ENCODE measurements at regions not wholly inside any gene's neighbourhood (a gene's known extent, or its start where the extent isn't known, plus 50 kb on each side); places are given as distances from the start of the nearest gene placed in this dataset.

- Histone ChIP-seq H4K5ac (ENCODE audit: low read depth, low read length) (0 out of 2 replicates have a peak overlapping the region, but pooled peaks have one; percentile 3), H3K4me1 (ENCODE audit: control insufficient read depth, insufficient read depth, low read length) (peaks cover 29% of the 10 kb centered on the region), H3K23ac (ENCODE audit: low read depth, low read length) (no peak overlapping the region), H2BK120ac (ENCODE audit: low read depth, low read length) (peak overlapping the region; percentile 74), H3K27me3 (ENCODE audit: control insufficient read depth, insufficient read depth, low read length) (no peaks in the 10 kb centered on the region), H3K4ac (ENCODE audit: low read depth, low read length) (peak overlapping the region; percentile 65; the same call in 1 of the 2 replicates), H2AK5ac (ENCODE audit: low read depth, low read length) (peak overlapping the region; percentile 78), H3K79me1 (ENCODE audit: low read depth in 1 of 2, low read length in 2 of 2) (peaks cover 0 to 10% of the 10 kb centered on the region in 2 experiments; a peak in 1 of 4 replicates), H3K14ac (replicated peaks; ENCODE audit: low read depth, low read length) (peak overlapping the region; percentile 38), H3K9me3 (ENCODE audit: control insufficient read depth, insufficient read depth, low read length) (no peaks in the 10 kb centered on the region), H4K91ac (ENCODE audit: insufficient read depth, low read depth, low read length) (peak overlapping the region; percentile 68), H2AFZ (replicated peaks; ENCODE audit: low read length, poor library complexity) (no peak overlapping the region), H4K20me1 (ENCODE audit: insufficient read depth, low read length) (no peaks in the 10 kb centered on the region), H2BK15ac (ENCODE audit: low read depth, low read length) (peak overlapping the region; percentile 77; the same call in 2 of the 3 replicates), H2AK9ac (replicated peaks; ENCODE audit: low read depth, low read length, poor library complexity) (no peak overlapping the region), H4K8ac (ENCODE audit: low read depth in 2 of 2, low read length in 2 of 2) (peak overlapping the region in 1 of 2 experiments; percentile 48; a peak in 1 of 4 replicates), H2BK5ac (ENCODE audit: low read depth, low read length, poor library complexity, severe bottlenecking) (peak overlapping the region; percentile 99), H3K27ac (ENCODE audit: insufficient read depth, low read length) (peak overlapping the region; percentile 21; the same call in 1 of the 2 replicates), H3K9ac (ENCODE audit: low read depth, low read length) (no peak overlapping the region), H3K18ac (ENCODE audit: low read depth, low read length) (peak overlapping the region; percentile 43), H3K4me3 (ENCODE audit: insufficient read depth, low read depth, low read length) (no peak overlapping the region), H2BK20ac (ENCODE audit: low read depth, low read length) (peak overlapping the region; percentile 64; the same call in 1 of the 2 replicates), H3K9me1 (ENCODE audit: insufficient read depth, low read length) (peaks cover 25% of the 10 kb centered on the region), H3K36me3 (ENCODE audit: control insufficient read depth, insufficient read depth, low read length) (no peaks in the 10 kb centered on the region), H3K56ac (ENCODE audit: extremely low read depth, insufficient read depth, low read length) (0 out of 2 replicates have a peak overlapping the region, but pooled peaks have one; percentile 24), H3K4me2 (ENCODE audit: low read depth, low read length) (no peak overlapping the region)
- intact Hi-C loops (cut with micrococcal nuclease) (loop anchor here (5.0 kb wide), 1 partner anchor 720 kb away; no protein-coding TSS in a partner anchor), in situ Hi-C loops (cut with MboI; ENCODE audit: low sequenced_read_pairs) (no loop called here), dilution Hi-C loops (cut with HindIII; ENCODE audit: low sequenced_read_pairs, unreplicated experiment) (no loop called here)
- WGBS, 2 experiments (ENCODE audit: extremely low coverage in 2 of 2, insufficient read length in 1 of 2): no CpG with 5 or more reads among the region's 4 CpGs
- ChIA-PET CTCF (no interaction called here), POLR2A (ENCODE audit: unreplicated experiment) (no interaction called here)
- no TSS peak for BruUV-seq (replicated peaks)
- DNase-seq (peak; percentile 40), ATAC-seq (ENCODE audit: low read depth) (no peak)
- TF ChIP-seq USF2 (IDR thresholded peaks at IDR 0.05; ENCODE audit: low read depth, low read length): no peak
- TF ChIP-seq POLR2A (IDR thresholded peaks at IDR 0.05; ENCODE audit: low read depth, low read length): no peak
- TF ChIP-seq RFX5 (IDR thresholded peaks at IDR 0.05; ENCODE audit: low read depth, low read length): no peak
- TF ChIP-seq, protein P1, sequence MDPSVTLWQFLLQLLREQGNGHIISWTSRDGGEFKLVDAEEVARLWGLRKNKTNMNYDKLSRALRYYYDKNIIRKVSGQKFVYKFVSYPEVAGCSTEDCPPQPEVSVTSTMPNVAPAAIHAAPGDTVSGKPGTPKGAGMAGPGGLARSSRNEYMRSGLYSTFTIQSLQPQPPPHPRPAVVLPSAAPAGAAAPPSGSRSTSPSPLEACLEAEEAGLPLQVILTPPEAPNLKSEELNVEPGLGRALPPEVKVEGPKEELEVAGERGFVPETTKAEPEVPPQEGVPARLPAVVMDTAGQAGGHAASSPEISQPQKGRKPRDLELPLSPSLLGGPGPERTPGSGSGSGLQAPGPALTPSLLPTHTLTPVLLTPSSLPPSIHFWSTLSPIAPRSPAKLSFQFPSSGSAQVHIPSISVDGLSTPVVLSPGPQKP (IDR thresholded peaks at IDR 0.05; ENCODE audit: borderline replicate concordance, low read depth, low read length): no peak
- no peak for TF ChIP-seq SMC3 (IDR thresholded peaks at IDR 0.05; ENCODE audit: low read depth, low read length)
- no peak for TF ChIP-seq CEBPB (IDR thresholded peaks at IDR 0.05; ENCODE audit: low read depth, low read length)
- TF ChIP-seq MAZ (IDR thresholded peaks at IDR 0.05; ENCODE audit: borderline replicate concordance, low read depth, low read length): no peak
Measured at GRCh38 chr21:39016740-39017315, 166.4 kb downstream of the PSMG1 start.
